ENCODE measurements at regions not wholly inside any gene's neighbourhood (a gene's known extent, or its start where the extent isn't known, plus 50 kb on each side); places are given as distances from the start of the nearest gene placed in this dataset.

- no peak for DNase-seq (ENCODE audit: low read depth in 2 of 2)
Measured at GRCh38 chr20:60845146-60845545, 406.9 kb upstream of the CDH4 start.

- no peak for DNase-seq (ENCODE audit: low read depth in 2 of 2)
Measured at GRCh38 chr20:60851826-60852704, 400.0 kb upstream of the CDH4 start.

DNA sequence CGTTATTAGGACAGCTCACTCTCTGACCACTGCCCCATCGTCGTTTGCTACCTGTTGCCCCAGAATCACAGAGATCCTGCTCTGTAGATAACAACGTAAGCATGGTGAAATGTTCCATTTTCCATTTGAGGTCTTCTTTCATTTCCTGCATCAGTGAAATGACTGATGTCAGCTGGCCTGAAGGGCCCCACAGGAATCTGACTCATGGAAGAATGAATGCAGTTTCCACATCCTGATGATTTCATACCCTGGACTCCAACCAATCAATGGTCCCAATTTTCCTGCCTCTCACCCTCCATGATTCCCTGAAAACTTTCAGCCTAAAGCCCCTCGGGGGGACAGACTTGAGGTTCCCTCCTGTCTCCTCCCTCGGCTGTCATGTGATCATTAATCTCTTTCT is 394.4 kb upstream of the CDH4 start:
- no peak for DNase-seq (ENCODE audit: low read depth in 2 of 2)

DNA sequence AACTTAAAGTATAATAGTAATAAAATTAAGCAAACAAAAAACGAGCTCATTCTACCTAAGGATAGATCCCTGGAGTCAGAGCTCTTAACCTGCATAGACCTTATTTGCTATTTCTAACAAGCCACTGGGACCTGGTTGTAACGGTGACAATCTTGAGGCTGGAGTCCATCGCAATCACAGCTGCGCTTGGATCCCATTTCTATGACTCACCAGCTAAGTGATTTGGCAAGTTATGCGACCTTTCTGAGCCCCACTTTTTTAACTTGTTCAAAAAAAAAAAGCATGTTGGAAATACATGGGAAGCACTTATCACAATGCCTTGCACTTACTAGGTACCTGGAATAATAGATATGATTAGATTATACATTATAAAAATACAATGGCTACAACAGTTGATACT is 389.5 kb upstream of the CDH4 start:
- no peak for DNase-seq (ENCODE audit: low read depth in 2 of 2)

- no peak for DNase-seq (ENCODE audit: low read depth in 2 of 2)
Measured at GRCh38 chr20:60863548-60863947, 388.5 kb upstream of the CDH4 start.

- DNase-seq (ENCODE audit: low read depth in 2 of 2), result no peak
Measured at GRCh38 chr20:60867589-60867988, 384.5 kb upstream of the CDH4 start.

GRCh38 chr20:60868316-60868891 is 383.7 kb upstream of the CDH4 start:
- DNase-seq (ENCODE audit: low read depth in 2 of 2), result no peak

- no peak for DNase-seq (ENCODE audit: low read depth in 2 of 2)
Measured at GRCh38 chr20:60869087-60869486, 383.0 kb upstream of the CDH4 start.

- DNase-seq (ENCODE audit: low read depth in 2 of 2), result no peak
Measured at GRCh38 chr20:60869625-60870024, 382.4 kb upstream of the CDH4 start.

GRCh38 chr20:60870040-60870439 is 382.0 kb upstream of the CDH4 start:
- no peak for DNase-seq (ENCODE audit: low read depth in 2 of 2)

GRCh38 chr20:60872224-60872623 is 379.8 kb upstream of the CDH4 start:
- no peak for DNase-seq (ENCODE audit: low read depth in 2 of 2)

DNA sequence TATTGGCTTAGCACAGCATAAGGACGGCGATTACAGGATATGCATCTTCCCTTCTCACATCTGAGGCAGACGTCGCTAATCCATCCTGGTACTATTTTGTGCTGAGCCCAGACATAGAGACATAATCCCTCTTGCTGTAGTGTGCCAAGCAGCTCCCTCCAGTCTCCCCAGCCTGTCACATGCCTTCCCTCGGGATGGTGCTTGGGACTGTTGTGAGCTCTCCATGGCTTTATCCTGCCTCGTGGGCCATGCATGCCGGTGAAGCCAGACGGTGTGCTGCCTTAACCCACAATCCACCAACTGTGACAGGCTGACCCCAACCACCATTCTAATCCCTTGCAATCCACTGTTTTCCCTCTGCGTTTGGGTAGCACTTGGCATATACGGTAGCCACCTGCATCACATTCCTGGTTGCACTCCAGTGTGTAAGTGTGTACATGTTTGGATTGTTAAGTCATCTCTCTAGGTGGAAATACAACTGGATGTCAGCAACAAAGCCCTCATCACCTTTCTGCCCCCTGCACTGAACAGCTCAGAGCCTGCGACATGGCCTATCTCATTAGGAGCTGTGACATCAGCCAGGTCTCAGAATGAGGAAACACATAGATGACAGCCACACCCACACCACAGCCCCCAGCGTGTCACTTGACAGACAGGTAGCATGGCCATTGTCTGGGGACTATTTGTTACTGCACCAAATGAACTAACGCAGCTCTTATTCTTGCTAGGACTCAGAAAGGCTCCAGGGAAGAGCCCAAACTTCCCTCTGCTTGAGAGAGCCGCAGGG is 374.8 kb upstream of the CDH4 start:
- no peak for DNase-seq (ENCODE audit: low read depth in 2 of 2)

DNA sequence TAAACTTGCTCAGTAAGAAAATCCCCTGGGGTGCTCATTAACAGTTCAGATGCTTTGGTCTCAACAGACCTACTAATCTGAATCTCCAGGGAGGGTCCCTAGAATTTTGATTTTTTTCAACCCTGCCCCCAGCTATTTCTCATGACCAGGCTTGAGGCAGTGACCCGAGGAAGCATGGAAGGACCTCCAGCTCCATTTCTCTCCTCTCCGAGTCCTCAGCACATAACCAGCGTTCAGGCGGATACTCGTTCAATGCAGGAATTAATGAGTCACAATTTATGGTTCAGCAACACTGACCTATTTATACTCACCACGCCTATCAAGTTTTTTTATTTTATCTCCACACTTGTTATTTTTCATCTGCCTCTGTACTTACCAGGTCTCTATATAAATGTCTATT is 369.2 kb upstream of the CDH4 start:
- no peak for DNase-seq (ENCODE audit: low read depth in 2 of 2)

DNA sequence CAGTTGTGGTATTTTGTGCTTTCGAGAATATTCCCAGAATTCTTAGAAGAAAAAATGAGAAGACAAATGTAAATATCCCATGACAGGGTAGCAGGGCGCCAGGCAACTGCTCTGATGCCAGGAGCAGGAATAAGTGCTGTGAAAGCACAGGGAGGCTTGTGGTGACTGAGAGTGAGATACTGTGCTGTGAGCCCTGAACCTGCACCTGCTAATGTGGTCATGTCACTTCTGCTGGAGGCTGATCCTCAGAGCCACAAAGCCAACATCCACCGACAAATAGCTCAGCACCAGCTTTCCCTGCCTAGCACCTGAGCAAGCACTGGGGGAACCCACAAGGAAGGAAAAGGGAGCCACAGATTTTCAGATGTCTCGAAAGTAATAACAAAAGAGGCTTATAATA is 368.6 kb upstream of the CDH4 start:
- DNase-seq (ENCODE audit: low read depth in 2 of 2), result no peak

GRCh38 chr20:60884277-60884676 is 367.8 kb upstream of the CDH4 start:
- no peak for DNase-seq (ENCODE audit: low read depth in 2 of 2)

- DNase-seq (ENCODE audit: low read depth in 2 of 2), result no peak
Measured at GRCh38 chr20:60888771-60889170, 363.3 kb upstream of the CDH4 start.

DNA sequence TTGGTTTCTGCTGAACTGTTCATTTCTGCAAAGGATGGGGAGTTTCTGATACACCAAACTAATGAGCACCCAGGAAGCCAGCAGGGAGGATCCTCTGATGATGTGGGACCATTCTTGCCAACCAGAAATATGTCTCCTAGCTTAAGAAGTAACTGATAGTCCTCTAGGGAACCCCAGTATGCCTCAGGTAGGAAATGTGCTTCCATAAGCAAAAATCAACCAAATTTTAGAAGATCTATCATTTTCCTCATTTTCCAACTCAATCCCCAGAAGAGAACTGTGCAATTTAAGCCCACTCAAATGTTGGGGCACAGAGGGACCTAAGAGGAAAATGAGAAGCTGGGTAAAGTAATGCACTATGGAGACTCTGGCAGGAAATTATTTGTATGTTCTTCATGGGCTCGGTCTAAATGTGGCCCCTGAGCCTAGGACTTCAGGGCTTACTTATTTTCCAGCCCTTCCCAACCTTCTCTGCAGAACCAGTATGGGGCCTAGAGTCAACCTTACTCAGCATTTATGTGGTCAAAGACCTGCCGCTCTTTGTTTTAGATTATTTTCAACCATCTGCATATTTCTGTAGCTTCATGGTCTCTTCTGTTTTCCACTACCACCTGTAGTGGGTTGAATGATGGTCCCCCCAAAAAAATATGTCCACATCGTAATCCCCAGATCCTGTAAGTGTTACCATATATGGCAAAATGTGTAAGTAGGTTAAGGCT is 359.8 kb upstream of the CDH4 start:
- no peak for DNase-seq (ENCODE audit: low read depth in 2 of 2)

DNA sequence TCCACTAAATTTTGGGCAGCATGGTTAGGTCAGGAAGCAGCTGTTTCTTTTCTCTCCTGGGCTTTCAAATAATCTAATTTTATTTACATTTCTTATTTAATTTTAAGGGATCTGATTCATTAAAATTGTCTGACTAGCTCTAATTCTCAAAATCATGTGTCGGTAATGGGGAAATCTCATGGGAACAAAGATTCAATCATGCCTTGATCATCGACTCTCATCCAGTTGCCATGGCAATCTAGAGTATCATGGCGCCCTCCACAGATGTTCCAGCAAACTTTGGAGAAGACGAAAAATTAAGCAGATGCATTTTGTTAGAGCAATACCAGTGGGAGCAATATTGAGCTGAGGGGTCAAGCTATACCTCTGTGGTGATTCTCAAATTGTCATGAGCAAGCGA is 358.0 kb upstream of the CDH4 start:
- DNase-seq (ENCODE audit: low read depth in 2 of 2), result no peak

DNA sequence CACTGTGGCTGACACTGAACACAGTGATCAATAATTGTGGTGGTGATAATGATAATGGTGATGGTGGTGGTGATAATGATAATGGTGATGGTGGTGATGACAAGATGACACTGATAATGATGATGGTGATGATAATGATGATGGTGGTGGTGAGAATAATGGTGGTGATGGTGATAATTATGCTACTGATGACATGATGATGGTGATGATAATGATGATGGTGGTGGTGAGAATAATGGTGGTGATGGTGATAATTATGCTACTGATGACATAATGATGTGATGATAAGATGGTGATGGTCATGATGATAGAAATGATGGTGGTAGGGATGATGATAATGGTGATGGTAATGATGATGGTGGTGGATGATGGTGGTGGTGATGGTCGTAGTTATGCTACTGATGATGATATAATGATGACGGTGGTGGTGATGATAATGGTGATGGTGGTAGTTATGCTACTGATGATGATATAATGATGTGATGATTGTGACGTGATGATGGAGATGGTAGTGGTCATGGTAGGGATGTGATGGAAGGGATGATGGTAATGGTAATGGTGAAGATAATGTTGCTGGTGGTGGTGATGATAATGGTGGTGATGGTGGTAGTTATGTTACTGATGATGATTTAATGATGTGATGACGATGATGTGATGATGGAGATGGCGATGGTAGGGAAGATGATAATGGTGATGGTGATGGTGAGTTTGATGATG is 356.5 kb upstream of the CDH4 start:
- DNase-seq (ENCODE audit: low read depth in 2 of 2), result no peak

DNA sequence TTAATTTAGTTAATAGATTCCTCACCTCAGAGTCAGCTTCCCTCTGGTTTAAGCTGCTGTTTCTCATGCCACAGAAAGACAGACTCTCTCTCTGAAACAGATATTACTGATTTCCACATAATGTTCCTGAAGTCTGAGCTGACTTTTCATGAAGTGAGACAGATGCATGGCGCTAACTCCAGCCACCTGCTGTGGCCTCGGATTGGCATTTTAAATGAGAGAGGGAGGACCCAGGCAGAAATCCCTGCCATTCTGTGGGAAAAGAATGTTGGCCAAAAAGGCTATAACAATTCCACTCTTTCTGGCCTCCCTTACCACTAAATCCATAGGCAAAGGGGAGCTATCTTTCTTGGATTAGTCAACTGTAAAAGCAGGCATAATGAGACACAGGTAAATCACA is 354.1 kb upstream of the CDH4 start:
- DNase-seq (ENCODE audit: low read depth in 2 of 2), result no peak

DNA sequence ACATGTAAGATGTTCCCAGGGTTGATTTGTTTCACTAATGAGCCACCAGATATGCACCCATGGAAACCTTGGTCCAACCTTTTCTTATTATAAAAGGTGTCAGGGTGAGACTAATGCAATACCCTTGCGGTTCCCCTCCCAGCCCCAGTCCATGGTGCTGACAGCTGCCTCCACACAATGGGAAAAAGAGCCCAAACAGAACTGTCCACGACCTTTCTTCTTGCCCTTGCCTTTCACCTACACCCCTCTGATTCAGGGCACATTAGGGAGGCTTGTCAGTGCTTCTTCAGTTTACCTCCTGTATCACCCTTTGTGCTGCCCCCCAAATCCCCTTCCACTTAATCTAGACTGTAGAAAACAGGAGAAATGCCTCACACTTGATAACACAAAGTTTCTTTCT is 352.7 kb upstream of the CDH4 start:
- DNase-seq (ENCODE audit: low read depth in 2 of 2), result no peak

DNA sequence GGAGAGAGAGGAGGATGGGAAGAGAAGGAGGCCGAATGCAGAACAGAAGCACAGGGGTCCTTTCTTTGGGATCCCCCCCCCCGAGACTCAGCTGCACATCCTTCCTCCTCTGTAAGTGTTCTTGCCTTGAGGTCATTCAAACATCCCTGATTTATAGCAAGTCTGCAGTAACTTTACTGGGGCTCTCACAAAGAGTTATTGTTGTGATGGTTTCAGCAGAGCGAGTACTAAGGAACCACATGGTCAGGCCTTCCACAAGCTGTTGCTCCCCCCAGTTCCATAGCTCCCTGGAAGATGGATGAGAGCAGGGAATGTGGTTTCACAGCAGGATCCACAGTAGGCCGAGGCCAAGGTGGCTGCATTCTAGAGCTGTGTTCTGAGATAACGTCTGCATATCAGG is 351.4 kb upstream of the CDH4 start:
- DNase-seq (ENCODE audit: low read depth in 2 of 2), result no peak

Data from stimulated activated CD8-positive, alpha-beta memory T cell treated with anti-CD3 and anti-CD28 coated beads, Interleukin-7, amount 100 ng/mL, for 1 hour (primary cell).